RWPE2 (cell line): ENCODE measurements at regions not wholly inside any gene's neighbourhood (a gene's known extent, or its start where the extent isn't known, plus 50 kb on each side); places are given as distances from the start of the nearest gene placed in this dataset.

ENCODE experiments used
- ATAC-seq: fragments of 200-7000 bp; cut with Tn5 transposase; 3 replicates; pipeline ENCODE4 v1.9.1; 2021; ENCODE audit warnings: low read depth
- DNase-seq: peaks from one replicate; pipeline ENCODE4 v3.0.0-alpha.2; 2020; ENCODE audit warnings: low spot score
- H3K27ac ChIP-seq: fragments of 450-650 bp; 2 replicates; pipeline ENCODE4 v1.5.1; 2017; ENCODE audit warnings: mild to moderate bottlenecking; ENCODE audit not compliant: poor library complexity, severe bottlenecking
- H3K27me3 ChIP-seq: fragments of 250-450 bp; sonication (Bioruptor Pico); 2 replicates; pipeline ENCODE4 v1.5.1; 2021; ENCODE audit warnings: mild to moderate bottlenecking, moderate library complexity; ENCODE audit not compliant: insufficient read depth, poor library complexity, severe bottlenecking
- H3K36me3 ChIP-seq: fragments of 250-450 bp; sonication (Bioruptor Pico); 2 replicates; pipeline ENCODE4 v1.5.1; 2020; ENCODE audit warnings: low read depth, mild to moderate bottlenecking, moderate library complexity
- H3K4me1 ChIP-seq: fragments of 250-450 bp; sonication (Bioruptor Pico); 2 replicates; pipeline ENCODE4 v1.5.1; 2021; ENCODE audit warnings: mild to moderate bottlenecking, moderate library complexity; ENCODE audit not compliant: insufficient read depth, poor library complexity, severe bottlenecking
- H3K4me3 ChIP-seq: fragments of 250-450 bp; sonication (Bioruptor Pico); 2 replicates; pipeline ENCODE4 v1.5.1; 2021; ENCODE audit warnings: mild to moderate bottlenecking, moderate library complexity; ENCODE audit not compliant: severe bottlenecking
- H3K9me3 ChIP-seq: fragments of 250-450 bp; sonication (Bioruptor Pico); 2 replicates; pipeline ENCODE4 v1.5.1; 2021; ENCODE audit warnings: mild to moderate bottlenecking, moderate library complexity; ENCODE audit not compliant: severe bottlenecking
- TF ChIP-seq, protein P1 (sequence below): fragments of 450-650 bp; IDR thresholded peaks from one replicate; pipeline ENCODE4 v1.5.1; 2017; ENCODE audit warnings: mild to moderate bottlenecking, moderate library complexity; ENCODE audit not compliant: poor library complexity, severe bottlenecking

DNA sequence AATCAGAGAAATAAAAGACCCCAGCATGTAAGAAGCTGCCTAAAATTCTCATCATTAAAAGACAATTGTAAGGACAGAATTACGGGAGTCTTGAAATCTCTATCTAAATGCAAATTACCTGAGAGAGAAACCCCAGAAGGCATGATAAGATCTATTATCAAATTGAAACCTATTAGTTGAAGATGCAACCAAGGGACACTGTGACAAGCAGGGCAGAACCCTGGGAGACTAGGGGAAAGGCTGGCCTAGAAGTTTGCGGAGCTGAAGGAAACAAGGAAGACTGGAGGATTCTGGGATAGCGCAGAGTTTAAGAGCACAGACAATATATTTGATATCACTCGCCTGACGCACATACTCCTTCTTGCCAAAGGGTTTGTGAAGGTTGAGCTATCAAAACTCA lies 319.5 kb upstream of the CHAC2 start:
- Histone ChIP-seq H3K4me3 (no peak overlapping the region), H3K27ac (no peak overlapping the region), H3K27me3 (no peaks in the 10 kb centered on the region), H3K4me1 (no peaks in the 10 kb centered on the region), H3K9me3 (no peaks in the 10 kb centered on the region), H3K36me3 (no peaks in the 10 kb centered on the region)
- TF ChIP-seq, protein P1, sequence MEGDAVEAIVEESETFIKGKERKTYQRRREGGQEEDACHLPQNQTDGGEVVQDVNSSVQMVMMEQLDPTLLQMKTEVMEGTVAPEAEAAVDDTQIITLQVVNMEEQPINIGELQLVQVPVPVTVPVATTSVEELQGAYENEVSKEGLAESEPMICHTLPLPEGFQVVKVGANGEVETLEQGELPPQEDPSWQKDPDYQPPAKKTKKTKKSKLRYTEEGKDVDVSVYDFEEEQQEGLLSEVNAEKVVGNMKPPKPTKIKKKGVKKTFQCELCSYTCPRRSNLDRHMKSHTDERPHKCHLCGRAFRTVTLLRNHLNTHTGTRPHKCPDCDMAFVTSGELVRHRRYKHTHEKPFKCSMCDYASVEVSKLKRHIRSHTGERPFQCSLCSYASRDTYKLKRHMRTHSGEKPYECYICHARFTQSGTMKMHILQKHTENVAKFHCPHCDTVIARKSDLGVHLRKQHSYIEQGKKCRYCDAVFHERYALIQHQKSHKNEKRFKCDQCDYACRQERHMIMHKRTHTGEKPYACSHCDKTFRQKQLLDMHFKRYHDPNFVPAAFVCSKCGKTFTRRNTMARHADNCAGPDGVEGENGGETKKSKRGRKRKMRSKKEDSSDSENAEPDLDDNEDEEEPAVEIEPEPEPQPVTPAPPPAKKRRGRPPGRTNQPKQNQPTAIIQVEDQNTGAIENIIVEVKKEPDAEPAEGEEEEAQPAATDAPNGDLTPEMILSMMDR: no peak
- no peak for ATAC-seq
- no peak for DNase-seq

DNA sequence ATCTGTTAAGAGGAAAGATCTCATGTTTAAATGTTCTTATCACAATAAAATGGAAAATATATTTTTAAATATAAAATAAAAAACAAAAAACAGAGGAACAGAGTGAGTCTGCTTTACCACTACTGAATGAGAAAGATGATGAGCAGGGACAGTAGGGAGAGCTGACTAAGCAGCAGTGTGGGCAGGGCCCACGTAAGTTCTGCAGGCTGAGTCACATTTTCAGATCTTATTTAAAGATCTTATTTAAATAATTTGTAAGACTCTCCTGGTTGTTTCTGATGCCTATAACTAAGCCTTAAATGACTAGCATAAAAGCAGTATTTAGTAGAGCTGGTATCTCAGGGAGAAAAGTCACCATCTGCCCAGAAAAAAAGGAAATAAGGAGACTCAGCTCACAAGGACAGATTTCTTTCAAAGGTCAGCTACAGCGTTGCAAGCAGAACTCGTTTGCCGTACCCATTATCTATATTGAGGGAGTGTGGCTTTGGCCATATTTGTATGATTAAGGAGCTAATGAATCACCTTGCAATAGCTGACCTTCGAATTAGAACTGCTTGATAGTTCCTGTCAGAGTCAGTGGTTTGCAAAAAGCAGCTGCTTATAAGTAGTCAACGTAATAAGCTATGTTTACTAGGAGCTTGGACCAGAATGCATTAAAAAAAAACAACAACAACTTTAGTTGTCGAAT lies 322.1 kb upstream of the CHAC2 start:
- Histone ChIP-seq H3K4me1 (no peaks in the 10 kb centered on the region), H3K9me3 (no peaks in the 10 kb centered on the region), H3K27ac (no peak overlapping the region), H3K4me3 (no peak overlapping the region), H3K27me3 (no peaks in the 10 kb centered on the region), H3K36me3 (no peaks in the 10 kb centered on the region)
- DNase-seq (no peak), ATAC-seq (peak; percentile 90)
- TF ChIP-seq, protein P1: no peak

DNA sequence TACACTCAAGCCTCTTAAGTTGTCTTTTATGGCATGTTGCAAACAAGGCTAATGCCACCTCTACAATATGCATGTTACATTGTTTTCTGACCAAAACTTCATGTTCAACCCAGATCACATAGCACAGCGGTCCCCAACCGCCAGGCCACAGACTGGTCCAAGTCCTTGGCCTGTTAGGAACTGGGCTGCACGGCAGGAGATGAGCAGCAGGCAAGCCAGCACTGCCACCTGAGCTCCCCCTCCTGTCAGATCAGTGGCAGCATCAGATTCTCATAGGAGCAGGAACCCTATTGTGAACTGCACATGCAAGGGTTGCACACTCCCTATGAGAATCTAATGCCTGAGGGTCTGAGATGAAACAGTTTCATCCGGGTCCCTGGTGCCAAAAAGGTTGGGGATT lies 324.8 kb upstream of the CHAC2 start:
- no peaks in the 10 kb centered on the region for H3K4me1 ChIP-seq
- no peak overlapping the region for H3K4me3 ChIP-seq
- DNase-seq: no peak
- H3K36me3 ChIP-seq: no peaks in the 10 kb centered on the region
- H3K27ac ChIP-seq: no peak overlapping the region
- no peaks in the 10 kb centered on the region for H3K9me3 ChIP-seq
- peak; percentile 64; the same call in 2 of the 3 replicates for ATAC-seq
- TF ChIP-seq, protein P1: peak; percentile 54
- H3K27me3 ChIP-seq: no peaks in the 10 kb centered on the region

DNA sequence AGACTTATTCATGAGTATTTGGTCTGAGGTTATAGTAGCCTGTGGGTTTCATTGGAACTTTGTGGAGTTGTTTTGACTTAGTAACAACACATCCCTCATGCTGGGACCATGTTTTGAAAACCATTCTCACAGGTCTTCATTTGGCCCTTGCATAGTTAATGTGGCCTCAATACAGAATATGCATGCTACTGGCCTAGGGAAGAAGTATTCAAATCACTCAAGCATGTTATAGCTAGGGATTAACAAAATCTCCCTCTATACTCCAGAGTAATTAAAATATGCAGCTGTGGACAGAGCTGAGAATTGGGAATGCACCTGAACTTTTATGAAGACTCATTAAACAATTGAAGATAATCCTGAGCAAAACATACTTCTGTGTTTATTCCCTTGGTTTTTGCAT lies 325.5 kb upstream of the CHAC2 start:
- DNase-seq: no peak
- Histone ChIP-seq H3K27ac (no peak overlapping the region), H3K4me3 (no peak overlapping the region), H3K4me1 (no peaks in the 10 kb centered on the region), H3K9me3 (no peaks in the 10 kb centered on the region), H3K36me3 (no peaks in the 10 kb centered on the region), H3K27me3 (no peaks in the 10 kb centered on the region)
- ATAC-seq: no peak
- TF ChIP-seq, protein P1: no peak

DNA sequence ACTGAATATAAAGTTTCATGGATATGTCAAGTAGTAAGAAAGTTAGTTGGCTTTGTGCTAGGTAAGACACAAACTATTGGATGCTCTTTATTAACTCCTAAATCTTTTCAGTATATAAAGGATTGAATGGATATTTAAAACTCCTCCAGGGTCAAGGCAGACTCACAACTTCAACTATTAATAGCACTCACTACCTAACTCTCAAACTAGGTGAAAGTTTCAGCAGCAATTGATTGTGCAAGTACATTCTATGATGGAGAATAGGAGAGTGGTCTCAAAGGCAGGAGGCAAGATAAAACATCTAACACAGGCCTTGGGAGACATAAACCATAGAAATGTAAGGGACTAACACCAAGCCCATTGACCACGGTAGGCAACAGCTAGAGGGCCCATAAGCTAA lies 328.9 kb upstream of the CHAC2 start:
- Histone ChIP-seq H3K27me3 (no peaks in the 10 kb centered on the region), H3K4me3 (no peak overlapping the region), H3K4me1 (no peaks in the 10 kb centered on the region), H3K36me3 (no peaks in the 10 kb centered on the region), H3K27ac (no peak overlapping the region), H3K9me3 (no peaks in the 10 kb centered on the region)
- TF ChIP-seq, protein P1: no peak
- DNase-seq (no peak), ATAC-seq (no peak)
